Loucy (cell line): ENCODE measurements at regions not wholly inside any gene's neighbourhood (a gene's known extent, or its start where the extent isn't known, plus 50 kb on each side); places are given as distances from the start of the nearest gene placed in this dataset.

Experiments used
- EZH2phosphoT487 ChIP-seq: fragments of 200-600 bp; IDR thresholded peaks from 2 replicates; pipeline ENCODE4 v1.6.1; 2018; ENCODE audit warnings: antibody characterized with exemption, mild to moderate bottlenecking, moderate library complexity, borderline replicate concordance
- TF ChIP-seq, protein P1 (sequence below): fragments of 200-600 bp; sonication (generic); conservative IDR thresholded peaks from 2 replicates; pipeline ENCODE4 v1.5.1; 2014; ENCODE audit warnings: mild to moderate bottlenecking, antibody characterized with exemption, low read length

DNA sequence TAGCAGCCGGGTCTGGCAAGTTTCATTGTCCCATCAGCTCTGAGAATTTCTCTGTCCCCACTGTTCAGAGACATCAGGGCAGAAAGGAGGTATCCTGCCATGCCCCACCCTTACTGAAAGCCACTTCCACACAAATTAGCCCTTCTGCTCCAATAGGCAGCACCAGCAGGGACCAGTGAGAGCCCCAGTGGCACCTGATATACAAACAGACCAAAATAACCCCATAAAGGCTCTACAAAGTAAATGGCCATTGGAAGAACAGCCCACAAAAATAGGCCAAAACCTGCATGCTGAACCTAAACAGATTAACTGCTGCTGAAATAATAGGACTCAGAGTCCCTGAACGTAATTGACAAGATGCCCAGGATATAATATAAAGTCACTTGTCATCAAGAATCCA, 199.9 kb downstream of the TMEM200A start:
- TF ChIP-seq, protein P1, sequence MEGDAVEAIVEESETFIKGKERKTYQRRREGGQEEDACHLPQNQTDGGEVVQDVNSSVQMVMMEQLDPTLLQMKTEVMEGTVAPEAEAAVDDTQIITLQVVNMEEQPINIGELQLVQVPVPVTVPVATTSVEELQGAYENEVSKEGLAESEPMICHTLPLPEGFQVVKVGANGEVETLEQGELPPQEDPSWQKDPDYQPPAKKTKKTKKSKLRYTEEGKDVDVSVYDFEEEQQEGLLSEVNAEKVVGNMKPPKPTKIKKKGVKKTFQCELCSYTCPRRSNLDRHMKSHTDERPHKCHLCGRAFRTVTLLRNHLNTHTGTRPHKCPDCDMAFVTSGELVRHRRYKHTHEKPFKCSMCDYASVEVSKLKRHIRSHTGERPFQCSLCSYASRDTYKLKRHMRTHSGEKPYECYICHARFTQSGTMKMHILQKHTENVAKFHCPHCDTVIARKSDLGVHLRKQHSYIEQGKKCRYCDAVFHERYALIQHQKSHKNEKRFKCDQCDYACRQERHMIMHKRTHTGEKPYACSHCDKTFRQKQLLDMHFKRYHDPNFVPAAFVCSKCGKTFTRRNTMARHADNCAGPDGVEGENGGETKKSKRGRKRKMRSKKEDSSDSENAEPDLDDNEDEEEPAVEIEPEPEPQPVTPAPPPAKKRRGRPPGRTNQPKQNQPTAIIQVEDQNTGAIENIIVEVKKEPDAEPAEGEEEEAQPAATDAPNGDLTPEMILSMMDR: no peak
- no peak for TF ChIP-seq EZH2phosphoT487
